ENCODE measurements at regions not wholly inside any gene's neighbourhood (a gene's known extent, or its start where the extent isn't known, plus 50 kb on each side); places are given as distances from the start of the nearest gene placed in this dataset.

DNA sequence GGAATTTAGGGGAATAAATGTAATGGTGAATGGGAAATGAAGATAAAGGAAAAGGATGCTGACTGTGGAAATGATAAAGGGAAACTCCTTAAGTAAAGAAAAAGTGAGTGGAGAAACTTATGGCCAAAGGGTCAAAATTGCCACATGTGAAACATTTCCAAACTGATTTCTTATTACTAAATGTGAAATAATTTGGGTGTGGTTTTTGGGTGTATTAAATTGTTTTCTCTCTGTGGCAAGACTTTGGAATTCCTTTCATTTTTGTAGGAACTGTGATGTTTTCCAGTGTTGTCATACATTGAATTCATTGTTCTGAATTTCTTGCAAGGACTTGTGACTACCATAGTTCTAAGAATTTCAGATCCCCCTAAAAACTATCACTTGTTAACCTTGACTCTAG is 1891.5 kb upstream of the SEL1L start:
- DNase-seq (ENCODE audit: low read depth in 2 of 2): no peak

DNA sequence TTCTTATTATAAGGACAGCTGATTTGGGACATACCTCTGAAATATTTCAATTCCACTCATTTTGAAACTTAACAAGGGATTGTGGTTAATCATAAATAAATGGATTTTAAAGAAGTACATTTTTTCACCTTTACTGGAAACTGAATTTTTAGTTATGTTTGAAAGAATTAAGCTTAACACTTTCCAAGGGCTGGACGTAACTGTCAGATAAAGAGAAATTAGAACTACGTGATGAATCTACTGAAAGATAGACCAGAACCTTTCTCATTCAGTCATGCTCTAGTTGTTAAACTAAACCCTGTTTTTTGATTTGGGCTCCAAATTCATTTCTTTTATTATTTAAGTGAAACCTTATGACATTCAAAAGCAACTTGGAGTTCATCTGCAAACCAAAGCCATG is 1892.1 kb upstream of the SEL1L start:
- DNase-seq (ENCODE audit: low read depth in 2 of 2): no peak

DNA sequence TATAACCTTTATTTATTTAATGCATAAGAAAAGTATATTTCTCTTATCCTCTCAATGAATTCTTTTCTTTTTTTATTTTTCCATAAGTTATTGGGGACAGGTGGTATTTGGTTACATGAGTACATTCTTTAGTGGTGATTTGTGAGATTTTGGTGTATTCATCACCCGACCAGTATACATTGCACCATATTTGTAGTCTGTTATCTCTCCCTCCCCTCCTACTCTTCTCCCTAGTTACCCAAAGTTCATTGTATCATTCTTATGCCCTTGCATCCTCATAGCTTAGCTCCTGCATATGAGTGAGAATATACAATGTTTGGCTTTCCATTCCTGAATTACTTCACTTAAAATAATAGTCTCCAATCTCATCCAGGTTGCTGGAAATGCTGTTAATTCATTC is 1900.0 kb upstream of the SEL1L start:
- no peak for DNase-seq (ENCODE audit: low read depth in 2 of 2)

DNA sequence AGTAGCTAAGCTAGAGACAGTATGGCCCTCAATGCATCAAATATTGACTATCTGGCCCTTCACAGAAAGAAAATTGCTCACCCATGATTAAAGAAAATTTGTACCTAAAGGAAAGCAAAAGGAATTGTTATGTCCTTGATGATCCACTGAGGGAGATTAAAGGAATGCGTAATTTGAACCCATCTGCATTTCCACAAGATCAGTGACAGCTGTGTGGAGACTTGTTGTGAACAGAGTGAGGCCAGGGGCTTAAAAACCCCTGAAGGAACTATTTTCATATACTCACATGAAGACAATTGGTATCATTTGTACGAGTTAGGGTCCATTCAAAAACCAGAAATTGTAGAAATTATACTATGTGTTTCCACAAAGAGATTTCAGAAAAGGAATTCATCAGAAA is 1908.1 kb upstream of the SEL1L start:
- no peak for DNase-seq (ENCODE audit: low read depth in 2 of 2)

DNA sequence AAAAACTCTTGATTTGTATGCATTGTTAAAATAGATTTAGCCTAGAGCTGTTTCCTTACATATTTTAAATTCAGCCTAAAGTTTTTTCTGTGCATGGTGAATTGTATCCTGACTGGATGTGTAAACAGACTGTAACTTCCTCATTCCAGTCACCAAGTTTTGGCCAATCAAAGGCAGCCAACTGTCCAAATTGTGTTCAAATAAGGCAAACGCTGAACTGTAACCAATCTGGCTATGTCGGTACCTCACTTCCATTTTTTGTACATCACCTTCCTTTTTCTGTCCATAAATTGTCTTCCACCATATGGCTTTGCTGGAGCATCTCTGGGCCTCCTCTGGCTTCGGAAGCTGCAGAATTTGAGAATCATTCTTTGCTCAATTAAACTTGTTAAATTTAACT is 1921.9 kb upstream of the SEL1L start:
- no peak for DNase-seq (ENCODE audit: low read depth in 2 of 2)

DNA sequence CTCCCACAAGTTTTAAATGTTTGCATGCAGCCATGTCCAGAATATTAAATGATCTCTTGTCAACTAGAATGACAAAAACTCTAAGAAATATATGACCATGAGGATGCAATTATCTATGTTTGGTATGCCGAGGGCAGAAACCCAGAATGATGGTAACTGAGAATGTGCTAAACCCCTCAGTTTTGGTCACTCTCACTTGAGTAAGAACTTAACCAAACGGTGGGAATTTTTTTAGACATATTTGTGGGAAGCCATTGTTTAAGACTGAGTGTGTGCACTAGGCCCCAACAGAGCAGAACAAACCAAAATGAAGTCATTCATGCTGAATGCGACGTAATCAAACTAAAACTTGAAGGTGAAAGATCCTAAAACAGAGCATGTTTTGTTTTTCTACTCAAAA is 1927.9 kb upstream of the SEL1L start:
- no peak for DNase-seq (ENCODE audit: low read depth in 2 of 2)

DNA sequence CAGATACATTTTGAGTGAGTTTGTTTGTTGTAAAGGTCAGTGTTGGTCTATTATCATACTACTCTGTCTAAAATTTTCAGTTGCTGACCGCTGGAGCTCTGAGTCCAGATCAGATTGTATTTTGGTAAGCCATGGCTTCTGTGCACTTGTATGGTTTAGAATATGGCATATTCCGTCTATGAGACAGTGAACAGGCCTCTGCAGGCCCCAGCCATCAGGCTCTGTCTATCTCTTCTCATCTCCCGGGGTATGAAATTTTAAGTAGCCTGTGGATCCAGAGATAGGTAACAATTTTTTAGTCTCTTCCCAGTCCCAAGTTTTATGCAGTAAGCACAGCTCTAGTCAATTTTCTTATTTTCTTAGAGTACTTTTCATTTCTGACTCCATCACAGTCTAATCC is 1929.1 kb upstream of the SEL1L start:
- DNase-seq (ENCODE audit: low read depth in 2 of 2): no peak

DNA sequence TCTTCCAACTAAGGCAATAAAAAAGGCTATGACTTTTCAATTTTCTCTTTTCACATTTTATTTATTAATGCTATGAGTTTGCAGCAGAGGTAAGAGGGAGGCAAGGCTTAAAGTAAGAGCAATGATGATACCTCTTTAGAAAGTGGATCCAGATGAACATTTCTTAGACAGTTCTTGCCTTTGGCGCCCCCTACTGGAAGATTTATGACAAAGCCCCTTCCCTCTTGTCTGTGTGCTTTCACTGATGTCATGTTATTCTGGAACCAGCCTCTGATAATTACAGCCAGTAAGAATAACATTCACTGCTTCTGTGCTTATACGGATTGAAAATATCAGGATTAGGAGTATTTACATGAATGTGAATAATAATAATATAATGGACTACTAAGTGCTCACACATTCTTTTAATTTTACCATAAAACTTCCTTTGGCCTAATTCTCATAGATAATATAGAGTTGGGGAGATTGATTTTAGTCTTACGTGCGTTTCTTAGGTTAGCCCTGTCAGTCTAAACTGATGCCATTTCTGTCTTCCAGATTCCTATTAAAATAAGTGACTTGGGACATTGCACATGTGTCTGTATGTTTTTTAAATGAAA is 1929.9 kb upstream of the SEL1L start:
- no peak for DNase-seq (ENCODE audit: low read depth in 2 of 2)

DNA sequence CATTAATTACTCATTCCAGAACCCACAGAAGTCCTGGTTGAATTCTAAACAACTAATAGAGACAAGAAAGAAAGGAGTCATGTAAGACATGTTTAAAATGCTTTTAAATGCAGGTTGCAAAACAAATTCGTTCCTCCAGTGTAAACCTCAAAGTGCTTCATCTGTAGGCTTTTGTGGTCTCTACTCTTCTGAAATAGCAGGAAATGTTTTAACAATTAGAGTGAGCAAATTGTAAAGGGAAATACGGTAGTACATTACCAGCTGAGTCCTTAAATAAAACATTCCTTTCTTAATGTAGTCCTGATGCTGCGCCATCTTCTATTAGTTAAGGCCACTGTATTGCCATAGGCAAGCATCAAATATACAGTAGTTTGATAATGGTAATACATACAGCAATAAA is 1934.2 kb upstream of the SEL1L start:
- no peak for DNase-seq (ENCODE audit: low read depth in 2 of 2)

DNA sequence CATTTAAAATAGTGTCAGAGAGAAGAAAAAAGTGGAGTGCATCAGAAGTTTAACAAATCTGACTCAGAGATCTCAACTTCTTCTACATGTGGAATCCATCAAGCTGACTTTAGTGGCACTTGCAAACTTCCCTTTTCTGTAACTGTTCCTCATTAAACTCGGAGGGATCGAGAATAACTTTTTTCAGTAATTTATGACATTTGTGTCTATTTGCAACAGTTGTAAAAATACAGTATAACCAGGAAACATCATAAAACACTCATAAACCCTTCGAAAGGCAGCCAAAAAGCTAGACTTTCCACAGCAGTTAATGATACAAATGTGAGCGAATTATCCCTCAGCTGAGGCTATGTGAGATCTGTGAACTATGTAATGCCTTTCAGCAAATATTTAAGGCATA is 1936.8 kb upstream of the SEL1L start:
- no peak for DNase-seq (ENCODE audit: low read depth in 2 of 2)

DNA sequence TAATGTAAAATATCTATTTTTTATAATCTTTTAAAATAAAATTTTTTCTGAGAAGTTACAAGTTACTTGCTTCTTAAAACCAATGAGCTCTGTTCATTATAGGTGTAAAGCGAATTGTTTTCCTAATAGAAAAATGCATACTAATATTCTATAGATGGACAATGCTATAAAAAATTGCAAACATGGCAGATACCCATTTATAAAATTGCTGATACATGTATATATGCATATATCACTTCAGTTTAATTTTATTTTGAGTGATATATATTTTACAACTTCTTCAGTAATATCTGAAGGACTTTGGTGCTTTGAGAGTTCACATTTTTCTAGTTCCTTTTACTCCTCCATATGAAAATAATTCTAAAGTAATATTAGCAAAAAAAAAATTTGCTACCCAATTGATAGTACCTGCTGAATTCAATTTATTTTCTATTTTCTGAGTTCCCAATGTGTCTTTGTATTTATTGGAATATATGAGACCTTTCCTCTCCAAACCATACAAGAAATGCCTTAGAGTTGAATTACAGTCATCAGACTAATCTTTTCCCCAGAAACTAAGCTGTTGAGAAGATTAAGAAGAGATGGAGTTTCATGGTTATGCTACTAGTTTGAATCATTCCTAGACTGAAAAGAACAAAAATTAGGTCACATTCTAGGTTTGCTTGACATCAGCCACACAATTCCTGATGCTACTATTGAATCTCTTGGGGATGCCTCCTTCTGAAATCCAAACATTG is 1937.5 kb upstream of the SEL1L start:
- DNase-seq (ENCODE audit: low read depth in 2 of 2): no peak

DNA sequence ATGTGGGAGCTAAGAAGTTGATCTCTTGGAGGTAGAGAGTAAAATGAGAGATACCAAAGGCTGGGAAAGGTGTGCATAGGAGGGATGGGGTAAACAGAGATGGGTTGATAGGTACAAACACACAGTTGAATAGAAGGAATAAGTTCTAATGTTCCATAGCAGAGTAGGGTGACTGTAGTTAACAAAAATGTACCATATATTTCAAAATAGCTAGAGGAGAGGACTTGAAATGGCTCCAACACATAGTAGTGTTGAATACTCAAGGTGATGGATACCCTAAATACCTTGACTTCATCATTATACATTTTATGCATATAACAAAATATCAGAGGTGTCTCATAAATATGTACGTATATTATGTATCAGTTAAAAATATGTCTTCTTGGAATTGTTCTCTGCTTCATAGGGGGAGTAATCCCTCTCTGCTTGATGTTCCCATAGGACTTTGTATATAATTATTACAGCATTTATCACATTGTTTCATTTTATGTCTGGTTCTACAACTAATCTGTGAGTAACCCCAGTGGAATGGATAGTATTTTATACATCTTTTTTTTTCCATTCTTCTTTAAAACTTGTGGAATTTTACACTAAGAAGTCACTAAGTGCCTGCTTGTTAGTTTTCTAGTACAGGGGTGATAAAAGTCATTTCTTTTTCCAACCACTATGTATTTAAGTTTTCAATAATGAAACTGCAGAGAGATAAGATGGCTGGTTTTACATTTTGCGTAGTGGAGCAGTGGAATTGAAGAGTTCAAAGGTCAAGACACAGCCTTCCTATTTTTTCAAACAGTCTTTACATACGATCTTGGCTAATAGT is 1940.0 kb upstream of the SEL1L start:
- no peak for DNase-seq (ENCODE audit: low read depth in 2 of 2)

DNA sequence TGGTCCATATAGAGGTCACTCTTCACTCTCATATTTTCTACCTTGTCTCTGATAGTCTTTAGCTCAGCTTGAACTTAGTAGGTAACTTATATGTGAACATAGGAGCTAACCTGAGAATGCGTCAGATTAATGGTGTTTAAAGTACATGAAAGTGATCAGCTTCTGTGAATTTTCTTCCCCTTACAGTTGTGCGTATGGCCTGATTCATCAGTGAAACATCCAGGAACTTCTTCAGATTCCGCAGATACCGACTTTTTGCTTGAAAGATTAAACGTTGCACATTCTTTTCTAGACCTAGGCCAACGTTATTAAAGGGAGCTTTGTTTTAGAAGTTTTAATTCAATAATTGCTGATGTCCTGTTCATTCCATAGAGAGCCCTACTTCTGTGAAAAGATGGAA is 1945.1 kb upstream of the SEL1L start:
- DNase-seq (ENCODE audit: low read depth in 2 of 2): no peak

DNA sequence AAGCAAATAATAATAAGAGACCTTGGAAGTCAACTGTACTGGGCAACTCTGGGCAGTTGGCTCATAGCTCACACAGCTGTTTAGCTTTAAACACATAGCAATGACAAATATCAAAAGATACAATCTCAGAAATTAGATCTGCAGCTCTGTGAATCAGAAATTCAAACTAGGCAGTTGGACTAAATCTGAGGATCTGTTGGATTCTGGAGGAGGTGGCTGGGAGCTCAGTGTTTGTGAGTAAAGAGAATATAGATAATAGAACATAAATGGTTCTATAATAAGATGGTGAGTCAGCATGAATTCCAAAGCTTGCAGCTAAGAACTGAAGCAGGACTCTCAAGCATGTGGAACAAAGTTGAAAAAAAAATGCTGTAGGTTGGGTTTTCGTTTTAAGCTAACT is 1949.4 kb upstream of the SEL1L start:
- DNase-seq (ENCODE audit: low read depth in 2 of 2): no peak

DNA sequence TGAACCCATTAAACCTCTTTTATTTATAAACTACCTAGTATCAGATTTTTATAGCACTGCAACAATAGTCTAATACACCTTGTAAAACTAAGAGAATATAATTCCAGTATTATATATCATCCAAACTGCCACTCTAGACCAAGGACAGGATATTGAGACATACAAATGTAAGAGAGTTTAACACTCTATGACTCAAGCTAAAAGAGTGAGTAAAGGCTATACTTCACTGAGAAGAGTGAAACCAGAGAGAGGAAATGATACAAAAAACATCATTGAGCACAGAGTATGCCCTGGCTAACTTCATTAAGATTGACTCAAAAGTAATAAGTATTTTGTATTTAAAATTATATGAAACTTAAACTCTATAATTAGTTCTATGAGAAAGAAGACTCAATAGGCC is 1951.9 kb upstream of the SEL1L start:
- no peak for DNase-seq (ENCODE audit: low read depth in 2 of 2)

DNA sequence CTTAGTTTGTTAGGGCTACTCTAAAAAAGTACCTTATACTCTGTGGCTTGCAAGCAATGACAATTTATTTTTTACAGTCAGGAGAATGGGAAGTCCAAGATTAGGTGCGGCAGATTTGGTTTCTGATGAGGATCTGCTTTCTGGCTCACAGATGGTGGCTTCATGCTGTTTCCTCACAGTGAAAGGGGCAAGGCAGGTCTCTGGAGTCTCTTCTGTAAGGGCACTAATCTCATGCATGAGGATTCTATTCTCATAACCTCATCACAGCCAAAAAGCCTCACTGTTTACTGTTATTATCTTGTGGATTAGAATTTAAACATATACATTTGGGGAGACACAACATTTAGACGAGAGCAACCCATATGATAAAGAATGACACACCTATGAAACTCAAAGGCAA is 1957.4 kb upstream of the SEL1L start:
- DNase-seq (ENCODE audit: low read depth in 2 of 2): no peak

DNA sequence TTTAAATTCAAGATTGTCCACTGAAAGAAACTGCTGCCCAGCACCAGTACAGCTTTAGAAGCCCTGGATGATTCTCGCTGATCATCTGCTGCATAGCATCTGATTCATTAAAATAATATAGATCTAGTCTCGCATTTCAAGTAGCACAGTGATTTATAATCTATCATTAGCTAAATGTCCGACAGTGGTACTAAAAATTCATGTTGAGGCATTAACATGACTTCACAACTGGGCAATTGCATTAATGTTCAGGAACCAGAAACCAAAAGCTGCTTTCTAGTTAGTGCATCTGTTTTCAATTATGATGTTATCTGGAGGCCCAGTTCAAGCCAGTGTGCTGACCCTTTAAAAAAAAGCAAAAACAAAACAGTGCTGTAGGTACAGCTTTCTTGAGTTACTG is 1987.2 kb upstream of the SEL1L start:
- DNase-seq (ENCODE audit: low read depth in 2 of 2): no peak

DNA sequence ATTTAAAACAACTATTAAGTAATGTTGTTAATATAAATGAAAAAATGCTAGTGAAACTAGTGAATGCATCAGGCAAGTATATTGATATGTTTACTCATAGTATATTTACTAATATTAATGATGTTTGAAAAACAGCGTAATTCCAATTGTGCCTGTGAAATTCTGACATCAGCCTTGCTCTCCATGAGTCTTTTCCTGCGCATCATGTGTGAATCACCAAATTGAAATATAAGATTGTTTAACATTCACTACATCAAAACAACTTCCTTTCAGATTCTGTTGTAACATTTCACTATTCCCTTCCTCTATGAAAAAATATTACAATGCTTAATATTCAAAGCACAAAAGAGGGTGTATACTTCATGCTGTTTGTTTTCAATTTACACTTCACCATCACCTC is 1995.9 kb upstream of the SEL1L start:
- DNase-seq (ENCODE audit: low read depth in 2 of 2): no peak

DNA sequence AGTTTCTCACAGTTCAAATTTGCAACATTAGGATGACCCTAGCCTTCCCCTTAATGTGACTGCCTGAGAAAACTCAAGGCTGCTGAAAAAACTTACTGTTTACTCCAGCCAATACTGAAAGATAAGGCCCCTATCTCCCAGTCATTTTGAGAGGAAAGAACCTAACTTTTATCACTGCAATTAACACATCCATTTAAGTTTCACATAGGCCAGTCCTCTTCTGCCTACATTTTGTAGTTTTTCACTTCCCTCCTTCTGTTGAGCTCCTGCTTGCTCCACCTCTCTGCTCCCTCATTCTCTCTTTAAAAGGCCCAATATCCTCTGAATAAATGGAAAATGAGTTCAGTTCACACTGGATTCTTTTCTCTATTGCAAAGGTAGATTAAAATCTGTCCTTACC is 1996.2 kb upstream of the FLRT2 start:
- DNase-seq (ENCODE audit: low read depth in 2 of 2): no peak

DNA sequence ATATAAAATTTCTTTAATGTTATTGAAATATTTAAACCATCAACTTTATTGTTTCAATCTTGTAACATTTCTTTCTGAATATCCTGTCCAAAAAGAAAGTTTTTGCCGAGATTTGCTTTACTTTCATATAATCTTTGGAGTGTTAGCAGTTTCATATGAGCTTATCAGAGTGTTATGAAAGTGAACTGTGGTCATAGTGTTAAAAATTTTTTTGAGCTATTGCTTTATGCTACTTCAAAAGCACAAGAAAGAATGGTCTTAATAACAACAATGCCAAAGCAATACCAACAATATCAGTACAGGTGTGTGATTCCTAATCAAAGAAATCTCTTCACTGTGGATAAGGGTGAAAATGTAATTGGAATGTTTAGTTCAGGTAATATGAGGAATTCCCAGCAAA is 1994.9 kb upstream of the FLRT2 start:
- no peak for DNase-seq (ENCODE audit: low read depth in 2 of 2)

DNA sequence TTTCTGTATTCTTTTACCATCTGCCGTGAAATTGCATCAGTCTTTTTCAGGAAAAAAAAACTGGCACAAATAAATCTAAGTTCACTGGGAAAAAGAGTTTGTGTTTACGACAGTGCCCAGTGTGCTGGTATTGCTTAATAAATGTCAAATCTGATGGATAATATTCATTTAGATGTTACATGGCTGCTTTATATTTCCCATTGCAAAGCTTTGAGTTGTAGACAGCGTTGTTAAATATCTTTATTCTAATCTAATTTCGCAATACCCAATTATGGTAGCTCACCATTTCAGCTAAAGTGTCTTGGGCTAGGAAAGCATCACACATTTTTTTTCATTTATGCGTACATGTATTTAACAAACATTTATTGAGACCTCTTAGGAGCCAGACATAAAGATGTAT is 1994.5 kb upstream of the FLRT2 start:
- DNase-seq (ENCODE audit: low read depth in 2 of 2): no peak

DNA sequence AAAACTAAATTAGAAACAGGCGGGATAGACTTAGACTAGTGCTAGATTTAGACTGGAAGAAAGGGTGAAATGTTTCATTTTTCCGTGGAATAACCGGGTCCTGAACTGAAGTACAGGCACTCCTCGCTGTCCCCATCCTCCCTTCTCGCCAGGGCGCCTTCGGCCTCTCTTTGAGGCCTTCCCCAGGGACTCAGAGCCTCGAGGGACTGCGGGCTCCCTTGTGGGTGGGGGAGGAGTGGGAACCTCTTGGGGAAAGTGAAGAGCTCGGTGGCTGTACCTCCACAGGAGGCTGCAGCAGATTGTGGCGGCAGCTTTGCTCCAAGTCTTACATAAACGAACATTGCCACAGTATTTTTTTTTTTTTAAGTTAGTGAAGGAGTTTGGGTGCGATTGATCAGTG is 1988.8 kb upstream of the FLRT2 start:
- no peak for DNase-seq (ENCODE audit: low read depth in 2 of 2)

All from stimulated activated CD4-positive, alpha-beta T cell treated with anti-CD3 and anti-CD28 coated beads, Interleukin-1b, Interleukin-23, amount 100 ng/mL, for 4 hours (primary cell).